Medulla oblongata (tissue), 1 donor: ENCODE measurements at regions not wholly inside any gene's neighbourhood (a gene's known extent, or its start where the extent isn't known, plus 50 kb on each side); places are given as distances from the start of the nearest gene placed in this dataset.
"Not testable (repeated sequence)": the region's sequence is repeated elsewhere in the genome, so short reads cannot be mapped to it uniquely, and the experiment has no call there.

ENCODE experiments used
- DNase-seq: peaks from one replicate; pipeline ENCODE4 v3.0.0-alpha.2; 2015; ENCODE audit errors: extremely low spot score

GRCh38 chr3:74420538-74421124, 193.8 kb downstream of the CNTN3 start:
- DNase-seq: no peak

DNA sequence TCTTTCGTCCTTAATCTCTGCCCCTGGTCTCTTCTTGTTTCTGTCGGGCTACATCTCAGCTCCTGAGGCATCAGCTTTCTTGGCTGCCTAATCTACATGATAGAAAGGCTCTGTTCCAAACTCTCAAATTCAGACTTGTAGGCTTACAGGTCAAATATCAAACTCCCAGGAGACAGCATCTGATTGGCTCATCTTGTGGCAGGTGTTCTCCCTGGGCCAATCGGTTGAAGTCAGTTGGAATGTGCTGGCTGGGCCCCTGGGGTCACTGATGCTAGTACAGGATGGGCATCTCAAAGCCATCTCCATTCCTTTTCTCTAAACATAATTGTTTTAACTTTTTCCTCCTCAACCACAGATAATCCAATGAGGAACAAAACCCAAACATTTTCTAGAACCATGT, 198.7 kb downstream of the CNTN3 start:
- no peak for DNase-seq

DNA sequence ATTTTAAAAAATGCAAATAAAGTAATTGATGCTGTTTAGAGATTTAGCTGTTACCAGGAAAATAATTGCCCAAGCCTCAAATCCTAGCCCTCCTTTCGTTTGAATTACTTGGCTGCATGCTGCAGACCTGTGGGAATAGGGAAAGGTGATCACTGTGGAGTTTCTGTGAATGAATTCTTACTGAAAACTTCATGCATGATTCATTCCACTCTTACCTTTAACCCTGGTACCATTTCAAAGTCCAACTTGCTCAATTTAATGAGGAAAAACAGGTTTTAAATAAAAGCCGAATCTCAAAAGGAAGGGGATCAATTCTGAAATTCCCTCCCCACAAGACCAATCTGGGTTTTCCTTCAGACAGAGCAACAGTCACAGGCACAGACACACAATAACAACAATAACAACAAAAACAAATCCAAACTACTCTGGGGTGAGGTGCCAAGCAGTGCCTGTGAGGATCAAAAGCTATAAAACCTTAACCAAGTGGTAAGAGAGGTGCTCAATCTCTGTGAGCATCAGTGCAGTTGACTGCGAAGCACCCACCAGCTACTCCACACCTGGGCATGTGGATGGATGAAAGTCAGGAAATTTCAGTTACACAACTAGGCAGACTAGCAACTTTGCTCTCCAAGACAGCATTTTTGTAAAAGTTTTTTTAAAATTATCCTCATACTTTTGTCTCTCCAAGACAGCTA, 200.8 kb downstream of the CNTN3 start:
- DNase-seq: no peak

GRCh38 chr3:74410276-74410941, 204.1 kb downstream of the CNTN3 start:
- DNase-seq: no peak

DNA sequence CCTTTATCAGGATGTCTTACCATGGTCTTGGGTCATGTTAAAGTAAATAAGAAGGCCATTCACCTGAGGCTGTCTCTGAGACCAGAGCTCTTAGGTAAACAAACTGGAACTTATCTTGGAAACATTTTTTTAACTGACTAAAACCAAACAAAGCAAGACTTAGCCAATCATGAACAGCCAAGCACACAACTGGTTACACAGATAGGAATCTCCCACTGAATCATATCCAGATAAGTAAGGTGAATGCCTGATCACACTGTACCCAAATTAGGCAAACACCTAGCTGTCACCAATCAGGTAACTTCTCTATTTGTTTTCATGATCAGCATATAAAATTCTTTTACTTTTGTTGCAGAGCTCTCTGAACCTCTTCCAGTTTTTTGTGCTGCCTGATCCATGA, 205.4 kb downstream of the CNTN3 start:
- DNase-seq: no peak

DNA sequence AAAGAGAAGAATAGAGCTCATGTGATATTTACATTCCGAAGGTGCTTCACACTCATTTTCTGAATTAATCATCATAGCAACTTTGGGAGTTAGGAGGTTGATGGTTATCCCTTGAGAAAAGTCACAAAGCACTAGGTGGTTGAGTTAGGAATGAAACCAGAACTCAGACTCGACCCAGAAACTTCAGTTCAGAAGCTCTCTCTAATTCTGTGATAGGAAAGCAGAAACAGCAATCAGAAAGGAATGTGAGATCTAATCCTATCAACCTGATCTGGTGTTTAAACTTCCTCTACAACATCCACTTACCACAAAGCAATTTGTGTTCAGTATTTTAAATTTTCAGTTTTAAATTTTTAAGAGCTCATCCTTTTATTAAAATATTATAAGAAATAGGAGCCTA, 211.2 kb downstream of the CNTN3 start:
- no peak for DNase-seq

- DNase-seq: no peak
Observed at GRCh38 chr3:74402821-74403220, 211.6 kb downstream of the CNTN3 start.

- no peak for DNase-seq
Observed at GRCh38 chr3:74393426-74393825, 221.0 kb downstream of the CNTN3 start.

DNA sequence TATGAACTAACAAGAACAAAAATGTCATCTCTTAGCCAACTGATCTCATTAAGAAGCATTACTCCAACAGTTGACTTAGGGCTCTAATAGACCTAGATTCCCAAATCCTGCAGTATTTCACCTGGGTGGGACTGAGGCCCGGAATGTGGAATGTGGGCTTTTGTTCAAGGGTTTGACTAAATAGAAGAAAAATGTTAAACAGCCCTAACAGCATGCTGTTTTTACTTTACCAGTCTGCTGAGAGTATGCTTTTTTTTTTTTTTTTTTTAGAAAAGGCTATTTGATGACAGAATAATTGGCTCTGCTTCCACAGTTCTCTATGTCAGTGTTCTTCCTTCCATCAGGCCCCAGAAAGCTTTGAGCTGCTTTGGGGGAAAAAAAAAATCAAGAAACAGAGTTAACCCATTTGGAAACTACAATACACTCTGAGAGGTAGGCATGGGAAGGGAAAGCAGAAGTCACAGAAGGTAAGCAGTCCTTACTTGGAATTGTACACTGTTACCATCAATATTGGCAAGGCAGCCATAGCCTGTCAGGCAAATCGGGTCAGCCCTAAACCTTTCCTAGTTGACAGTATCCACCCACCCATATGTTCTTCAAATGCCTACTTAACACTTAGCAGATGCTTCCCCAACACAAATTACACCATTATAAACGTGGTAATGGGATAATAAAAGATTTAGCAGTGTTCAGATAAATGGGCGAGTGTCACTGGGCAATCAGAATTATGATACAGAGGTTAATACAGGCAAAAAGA, 224.2 kb downstream of the CNTN3 start:
- DNase-seq: no peak

DNA sequence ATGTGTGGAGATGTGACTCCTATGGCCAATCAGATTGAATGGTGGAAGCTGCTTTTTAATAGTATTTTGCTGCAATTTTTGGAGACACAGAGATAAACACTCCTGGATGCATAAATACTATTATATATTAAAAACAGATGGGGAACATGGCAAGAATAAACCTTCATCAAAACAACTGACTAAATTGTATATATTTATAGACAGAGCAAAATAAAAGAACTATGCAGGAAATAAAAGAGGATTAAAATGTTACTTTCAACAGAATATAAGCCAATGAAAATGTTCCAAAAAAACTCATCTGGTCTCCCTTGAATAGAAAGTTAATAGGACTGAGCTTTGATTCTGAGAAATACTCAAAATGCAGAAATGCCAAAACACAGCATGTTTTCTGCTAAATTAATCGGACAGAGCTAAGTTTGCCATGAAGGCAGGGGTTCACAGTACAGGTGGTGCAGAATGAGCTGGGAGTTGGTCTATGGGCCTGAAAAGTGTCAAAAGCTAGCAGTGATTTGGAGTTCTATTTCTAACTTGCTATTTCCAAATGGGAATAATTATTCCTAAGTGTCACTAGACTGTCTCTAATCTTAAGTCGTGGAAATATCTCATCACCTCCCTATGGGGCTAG, 227.2 kb downstream of the CNTN3 start:
- DNase-seq: no peak

GRCh38 chr3:74384159-74384558, 230.3 kb downstream of the CNTN3 start:
- DNase-seq: no peak

GRCh38 chr3:74377669-74378068, 236.8 kb downstream of the CNTN3 start:
- no peak for DNase-seq

GRCh38 chr3:74376323-74376722, 238.1 kb downstream of the CNTN3 start:
- not testable (repeated sequence) for DNase-seq

DNA sequence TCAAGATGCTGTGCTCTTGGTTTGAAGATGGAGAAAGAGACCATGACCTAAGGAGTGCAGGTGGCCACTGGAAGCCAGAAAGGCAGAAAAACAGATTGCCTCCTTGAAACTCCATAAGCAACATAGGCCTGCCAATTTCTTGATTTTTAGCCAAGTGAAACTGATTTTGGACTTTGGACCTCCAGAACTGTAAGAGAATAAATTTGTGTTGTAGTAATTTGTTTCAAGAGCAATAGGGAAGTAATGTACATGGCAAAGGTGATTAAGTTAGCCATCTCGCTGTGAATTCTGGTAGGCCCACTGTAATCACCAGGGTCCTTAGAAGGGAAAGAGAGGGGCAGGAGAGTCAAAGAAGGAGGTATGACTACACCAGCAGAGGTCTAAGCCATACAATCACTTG, 238.8 kb downstream of the CNTN3 start:
- DNase-seq: no peak

DNA sequence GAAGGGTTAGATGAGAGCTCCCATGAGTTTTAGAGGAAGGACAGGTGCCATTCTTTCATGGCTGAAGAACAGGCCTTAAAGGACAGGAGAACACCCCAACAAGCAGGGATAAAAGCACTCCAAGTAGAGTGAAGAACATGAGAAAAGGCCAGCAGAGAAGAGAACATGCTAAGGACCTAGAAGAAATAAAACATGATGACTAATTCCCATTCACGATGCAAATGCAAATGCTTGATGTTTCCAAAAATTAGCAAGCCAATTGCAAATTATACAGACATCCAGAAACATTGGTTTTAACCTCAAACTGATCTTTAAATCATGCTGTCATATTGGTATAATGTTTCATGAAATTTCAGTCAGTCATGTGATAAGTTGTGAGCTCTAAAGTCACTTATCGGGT, 241.7 kb downstream of the CNTN3 start:
- DNase-seq: no peak

- no peak for DNase-seq
Observed at GRCh38 chr3:74370342-74370741, 244.1 kb downstream of the CNTN3 start.

DNA sequence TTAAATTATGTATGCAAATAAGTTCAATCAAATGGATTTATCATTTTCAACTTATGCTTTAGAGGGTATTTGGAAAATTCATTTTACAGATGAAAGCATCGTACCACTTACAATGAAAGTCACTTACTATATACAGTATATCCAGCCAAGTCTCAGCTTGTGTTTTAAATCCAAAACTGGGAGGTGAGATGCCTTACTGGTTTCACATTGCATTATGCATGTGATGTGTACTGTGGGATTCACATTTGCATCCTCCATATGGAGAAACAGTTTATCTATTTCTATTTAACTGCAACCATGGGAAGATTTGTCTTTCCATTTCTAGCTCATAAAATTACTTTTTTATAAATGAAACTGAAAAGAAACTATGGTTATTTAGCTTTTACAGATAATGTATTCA, 248.1 kb downstream of the CNTN3 start:
- DNase-seq: no peak

DNA sequence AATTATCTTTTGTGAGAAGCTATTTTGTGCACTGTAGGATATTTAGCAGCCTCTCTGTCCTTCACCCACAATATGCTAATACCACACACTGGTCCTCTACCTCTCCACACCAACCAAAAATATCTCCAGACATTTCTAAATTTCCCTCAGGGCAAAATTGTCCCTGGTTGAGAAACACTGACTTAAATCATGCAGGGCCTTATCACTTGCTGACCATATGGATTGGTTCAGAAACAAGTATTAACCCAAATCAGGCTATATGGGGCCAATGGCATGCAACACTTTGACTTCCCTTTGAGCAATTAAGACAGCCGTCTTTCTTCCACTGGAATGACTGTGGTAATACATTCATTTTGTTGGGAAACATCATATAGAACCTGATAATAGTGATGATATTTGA, 251.1 kb downstream of the CNTN3 start:
- no peak for DNase-seq

DNA sequence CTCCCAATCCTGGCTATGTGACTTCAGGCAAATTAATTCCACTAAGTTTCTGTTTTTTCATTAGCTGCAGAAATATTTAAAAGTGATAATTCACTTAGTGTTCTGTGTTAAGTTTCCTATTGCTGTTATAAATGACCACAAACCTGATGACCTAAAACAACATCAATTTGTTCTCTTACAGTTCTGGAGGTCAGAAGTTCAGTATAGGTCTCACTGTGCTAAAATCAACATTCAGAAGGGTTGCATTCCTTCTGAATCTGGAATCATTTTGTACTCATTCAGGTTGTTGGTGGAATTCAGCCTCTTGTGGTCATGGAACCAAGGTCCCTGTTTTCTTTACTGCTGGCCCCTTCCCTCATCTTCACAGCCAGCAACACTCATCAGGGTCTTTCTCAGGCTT, 254.1 kb downstream of the CNTN3 start:
- DNase-seq: no peak

DNA sequence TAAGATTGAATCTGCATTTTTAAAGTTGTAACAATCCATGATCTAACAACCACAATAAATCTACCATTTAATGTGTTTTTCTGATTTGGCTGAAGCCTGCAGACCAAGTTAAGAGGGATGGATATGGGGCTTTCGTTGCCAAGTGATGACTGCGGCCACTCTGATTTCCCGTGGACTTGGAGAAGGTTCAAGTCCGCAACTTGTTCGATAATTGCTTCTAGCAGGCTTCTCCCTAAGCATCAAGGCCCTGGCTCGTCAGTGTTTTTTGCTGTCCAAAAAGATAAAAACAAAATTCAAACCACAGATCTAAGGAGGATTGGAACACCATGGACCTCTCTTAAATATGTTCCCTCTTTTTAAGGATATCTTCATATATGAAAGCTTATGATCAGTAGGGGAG, 256.6 kb downstream of the CNTN3 start:
- DNase-seq: no peak

DNA sequence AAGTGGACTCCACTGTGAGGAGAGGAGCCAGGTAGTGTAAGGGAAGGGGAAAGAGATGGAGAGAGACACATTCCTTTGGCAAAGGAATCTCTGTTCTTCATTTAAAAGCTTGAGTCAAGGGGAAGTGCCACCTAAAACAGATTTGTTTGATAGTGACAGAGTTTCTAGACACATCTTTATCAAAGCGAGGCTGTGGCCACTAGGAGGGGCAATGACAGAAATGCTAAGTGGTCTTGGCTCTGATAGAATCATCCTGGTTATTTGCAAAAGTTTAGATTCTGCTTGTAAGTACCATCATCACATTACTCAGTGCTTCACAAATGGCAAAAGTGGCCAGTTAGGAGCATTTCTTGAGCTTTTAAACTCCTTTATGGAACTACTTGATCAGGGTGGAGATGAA, 261.4 kb downstream of the CNTN3 start:
- DNase-seq: no peak

GRCh38 chr3:74352166-74352565, 262.3 kb downstream of the CNTN3 start:
- no peak for DNase-seq
